Ascending aorta (tissue), 2 donors: ENCODE measurements at regions not wholly inside any gene's neighbourhood (a gene's known extent, or its start where the extent isn't known, plus 50 kb on each side); places are given as distances from the start of the nearest gene placed in this dataset.

Source experiments
- DNase-seq, 2 donors: peaks; one replicate each; pipeline ENCODE4 v3.0.0-alpha.2; 2019; ENCODE audit warnings: low spot score in 2 of 2
- H3K27ac ChIP-seq, 2 donors: fragments of 200-600 bp; sonication (generic); one replicate each; pipeline ENCODE4 v1.5.1; 2016 to 2017; ENCODE audit warnings: mild to moderate bottlenecking in 1 of 2
- H3K27me3 ChIP-seq: fragments of 200-600 bp; sonication (generic); one replicate; pipeline ENCODE4 v1.5.1; 2017
- H3K36me3 ChIP-seq, 2 donors: fragments of 200-600 bp; sonication (generic); one replicate each; pipeline ENCODE4 v1.5.1; 2016
- H3K4me1 ChIP-seq, 2 donors: fragments of 200-600 bp; sonication (generic); one replicate each; pipeline ENCODE4 v1.5.1; 2016 to 2017; ENCODE audit warnings: mild to moderate bottlenecking in 1 of 2
- H3K4me3 ChIP-seq, 2 donors: fragments of 200-600 bp; sonication (generic); one replicate each; pipeline ENCODE4 v1.5.1; 2016 to 2017; ENCODE audit warnings: mild to moderate bottlenecking in 1 of 2
- H3K9me3 ChIP-seq, 2 donors: fragments of 200-600 bp; sonication (generic); one replicate each; pipeline ENCODE4 v1.5.1; 2016
- CTCF ChIP-seq, 3 experiments: fragments of 200-600 bp in 2 of 3; fragments of 450-650 bp in 1 of 3; sonication (generic) in 2 of 3; IDR thresholded peaks; one replicate each; pipeline ENCODE4 v1.5.1; 2016 to 2019; ENCODE audit warnings: antibody characterized with exemption in 3 of 3, mild to moderate bottlenecking in 1 of 3, moderate library complexity in 1 of 3
- intact Hi-C: fragments of 100-400 bp; cut with DNase I; formaldehyde crosslinking; loops from one replicate; pipeline ENCODE4 v1.15.1; 2023

DNA sequence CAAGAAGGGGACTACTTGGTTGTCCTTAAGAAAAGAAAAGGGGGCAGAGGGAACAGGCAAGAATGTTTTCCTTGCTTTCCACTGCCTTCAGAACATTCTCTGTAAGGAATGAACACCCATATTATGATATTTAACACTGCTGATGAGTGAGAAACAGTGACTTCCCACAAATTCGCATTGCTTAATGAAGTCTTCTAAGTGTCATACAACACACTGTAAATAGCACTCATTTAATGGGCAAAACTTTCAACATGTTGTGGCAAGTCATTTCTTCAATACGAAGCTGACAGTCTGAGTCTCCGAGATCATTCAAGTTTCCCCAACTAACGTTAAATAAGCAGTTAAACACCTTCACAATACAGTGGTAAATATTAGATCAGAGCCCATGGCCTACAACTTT, 464.4 kb downstream of the SHQ1 start:
- Histone ChIP-seq H3K9me3 (no peaks in the 10 kb centered on the region), H3K27me3 (no peaks in the 10 kb centered on the region), H3K27ac (no peak overlapping the region), H3K4me3 (no peak overlapping the region), H3K4me1 (peaks cover 0 to 9% of the 10 kb centered on the region in 2 donors), H3K36me3 (peaks cover 0 to 1% of the 10 kb centered on the region in 2 donors)
- TF ChIP-seq CTCF (IDR thresholded peaks at IDR 0.05): no peak
- intact Hi-C loops: no loop called here
- DNase-seq: no peak

DNA sequence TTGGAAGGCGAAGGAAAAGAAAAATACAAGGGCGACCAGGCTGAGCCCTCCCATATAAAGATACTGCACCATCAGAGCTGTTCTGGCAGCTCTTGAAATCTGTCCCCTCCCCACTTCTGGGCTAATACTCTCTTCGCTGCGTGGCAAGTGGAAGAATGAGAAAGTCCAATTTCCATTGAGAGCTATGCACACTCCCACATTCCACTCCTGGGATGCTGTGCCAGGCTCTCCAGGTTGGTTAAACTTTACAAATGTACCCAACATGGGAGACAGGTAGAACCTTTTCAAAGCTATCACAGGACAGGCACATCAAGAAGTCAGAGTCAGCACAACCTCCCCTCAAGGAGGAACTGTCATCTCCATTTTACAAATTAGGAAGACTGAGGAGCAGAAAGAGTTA, 465.0 kb downstream of the SHQ1 start:
- Histone ChIP-seq H3K4me1 (peaks cover 0 to 9% of the 10 kb centered on the region in 2 donors), H3K27me3 (no peaks in the 10 kb centered on the region), H3K9me3 (no peaks in the 10 kb centered on the region), H3K4me3 (no peak overlapping the region), H3K36me3 (peaks cover 0 to 8% of the 10 kb centered on the region in 2 donors), H3K27ac (no peak overlapping the region)
- intact Hi-C loops: no loop called here
- no peak for TF ChIP-seq CTCF (IDR thresholded peaks at IDR 0.05)
- no peak for DNase-seq

DNA sequence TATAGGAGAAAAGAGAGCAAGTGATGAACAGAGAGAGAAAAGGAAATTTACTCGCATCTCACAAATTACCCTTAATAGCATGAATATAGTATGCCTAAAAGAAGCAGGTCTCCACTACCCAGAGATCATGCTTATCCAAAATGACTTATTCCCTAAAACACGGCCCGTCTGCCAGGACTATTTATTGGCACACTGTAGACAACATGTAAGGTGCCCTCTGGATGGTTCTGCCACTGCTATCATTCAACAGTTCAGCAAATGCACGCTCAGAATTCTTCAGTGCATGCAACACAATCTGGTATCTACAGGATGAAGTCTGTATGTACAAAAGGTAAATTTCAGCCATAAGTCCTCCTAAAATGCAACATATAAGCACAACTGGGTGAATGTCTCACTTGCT, 465.8 kb downstream of the SHQ1 start:
- Histone ChIP-seq H3K4me3 (no peak overlapping the region), H3K9me3 (no peaks in the 10 kb centered on the region), H3K27me3 (no peaks in the 10 kb centered on the region), H3K36me3 (peaks cover 0 to 10% of the 10 kb centered on the region in 2 donors), H3K27ac (no peak overlapping the region), H3K4me1 (peaks cover 0 to 9% of the 10 kb centered on the region in 2 donors)
- no peak for DNase-seq
- intact Hi-C loops: no loop called here
- no peak for TF ChIP-seq CTCF (IDR thresholded peaks at IDR 0.05)

DNA sequence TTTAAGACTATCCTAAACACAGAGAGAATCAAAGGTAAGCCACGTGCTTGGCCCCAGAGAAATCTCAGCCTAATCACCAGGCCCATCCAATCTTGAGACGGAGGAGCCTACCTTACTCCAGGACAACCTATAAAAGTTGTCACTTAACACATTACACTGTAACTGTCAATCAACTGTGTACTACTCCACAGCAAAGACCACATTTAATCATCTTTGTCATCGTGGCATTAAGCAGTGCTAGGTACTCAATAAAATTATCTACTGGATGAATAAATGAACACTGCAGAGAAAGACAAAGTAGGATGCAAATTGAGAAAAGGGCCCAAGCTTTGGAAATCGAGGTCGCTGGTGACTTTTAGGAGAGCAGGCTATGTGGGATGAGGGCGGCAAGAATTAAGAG, 466.7 kb downstream of the SHQ1 start:
- intact Hi-C loops: no loop called here
- no peak for TF ChIP-seq CTCF (IDR thresholded peaks at IDR 0.05)
- Histone ChIP-seq H3K36me3 (peaks cover 5 to 10% of the 10 kb centered on the region in 2 donors), H3K27ac (no peak overlapping the region), H3K4me3 (no peak overlapping the region), H3K27me3 (no peaks in the 10 kb centered on the region), H3K9me3 (no peaks in the 10 kb centered on the region), H3K4me1 (peaks cover 0 to 9% of the 10 kb centered on the region in 2 donors)
- DNase-seq: no peak

DNA sequence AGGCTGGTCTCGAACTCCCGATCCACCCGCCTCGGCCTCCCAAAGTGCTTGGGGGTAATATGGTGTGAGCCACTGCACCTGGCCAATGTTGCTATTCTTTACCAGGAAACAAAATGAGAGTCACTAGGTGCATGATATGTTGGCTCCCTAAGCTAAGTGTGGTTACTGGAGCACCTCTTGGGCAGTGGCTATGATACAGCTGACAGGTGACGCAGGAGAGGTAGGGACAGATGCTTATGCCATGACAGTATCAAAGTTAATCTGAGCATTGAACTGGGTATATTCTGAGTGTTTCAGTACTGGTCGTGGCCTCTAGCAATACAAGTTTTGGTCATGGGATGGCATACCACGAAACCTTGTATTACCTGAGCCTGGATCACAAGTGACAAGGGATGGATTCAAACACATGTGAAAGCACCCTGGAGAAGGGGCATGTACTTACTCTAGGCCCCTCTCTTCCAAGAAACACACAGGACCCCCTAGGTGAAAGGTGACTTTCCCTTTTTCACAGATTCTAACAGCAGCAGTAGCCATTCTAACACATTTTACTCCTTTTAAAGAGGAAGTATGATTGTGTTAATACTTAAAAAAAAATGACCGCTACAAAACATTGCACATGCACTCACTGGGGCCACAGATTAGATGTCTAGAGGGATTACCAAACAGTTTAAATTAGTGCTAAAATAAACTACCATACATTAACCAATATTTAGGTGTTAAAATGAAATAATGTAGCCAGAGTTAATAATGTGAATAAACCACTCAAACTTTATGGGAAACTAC, 467.3 kb downstream of the SHQ1 start:
- intact Hi-C loops: no loop called here
- no peak overlapping the region for H3K27ac ChIP-seq

More for the DNA sequence above, 467.3 kb downstream of the SHQ1 start:
- Histone ChIP-seq H3K36me3 (peaks cover 5 to 10% of the 10 kb centered on the region in 2 donors), H3K4me3 (no peak overlapping the region), H3K4me1 (peaks cover 0 to 9% of the 10 kb centered on the region in 2 donors), H3K27me3 (no peaks in the 10 kb centered on the region), H3K9me3 (no peaks in the 10 kb centered on the region)
- no peak for DNase-seq
- TF ChIP-seq CTCF (IDR thresholded peaks at IDR 0.05): no peak
